ENCODE measurements at regions not wholly inside any gene's neighbourhood (a gene's known extent, or its start where the extent isn't known, plus 50 kb on each side); places are given as distances from the start of the nearest gene placed in this dataset.

DNA sequence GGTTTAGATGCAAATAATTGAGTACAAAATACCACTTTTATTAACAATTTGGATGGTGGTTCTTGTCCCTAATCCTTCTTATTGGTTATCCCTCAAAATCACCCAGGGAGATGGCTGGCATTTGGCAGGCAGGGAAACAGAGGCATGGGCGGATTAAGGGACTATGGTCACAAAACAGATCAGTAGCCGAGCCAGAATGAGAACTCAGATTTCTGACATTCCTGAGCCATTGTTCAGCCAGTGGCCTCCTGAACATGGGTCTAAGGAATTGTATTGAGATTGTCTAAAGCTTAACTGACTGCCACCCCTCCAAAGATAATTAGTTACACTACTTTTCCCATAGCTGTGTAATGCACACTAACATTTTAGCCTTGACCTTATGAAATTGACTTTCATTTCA is 88.4 kb downstream of the CHD9NB start:
- TF ChIP-seq TCF3 (CRISPR knock-in tag; IDR thresholded peaks at IDR 0.05) (no peak), ZNF140 (CRISPR knock-in tag; IDR thresholded peaks at IDR 0.05) (no peak), NCOA1 (IDR thresholded peaks at IDR 0.05; ENCODE audit: low read depth) (no peak)
